ENCODE measurements at regions not wholly inside any gene's neighbourhood (a gene's known extent, or its start where the extent isn't known, plus 50 kb on each side); places are given as distances from the start of the nearest gene placed in this dataset.

GRCh38 chr22:27692243-27692642 lies 109.3 kb downstream of the MN1 start:
- H3K4me1 ChIP-seq (ENCODE audit: insufficient read depth, low read length, severe bottlenecking) = no peaks in the 10 kb centered on the region
- no peaks in the 10 kb centered on the region for H3K27me3 ChIP-seq (ENCODE audit: insufficient read depth, low read length)
- H4K20me1 ChIP-seq (ENCODE audit: insufficient read depth, low read length) = no peaks in the 10 kb centered on the region
- no peak for TF ChIP-seq CTCF (IDR thresholded peaks at IDR 0.05; ENCODE audit: low read length)
- TF ChIP-seq EZH2 (IDR thresholded peaks at IDR 0.05; ENCODE audit: borderline replicate concordance, low read length) = no peak
- H3K9me3 ChIP-seq (ENCODE audit: low read length) = no peaks in the 10 kb centered on the region
- H3K9ac ChIP-seq (ENCODE audit: low read length) = no peak overlapping the region
- H2AFZ ChIP-seq (ENCODE audit: low read length) = no peak overlapping the region
- no peaks in the 10 kb centered on the region for H3K79me2 ChIP-seq (ENCODE audit: insufficient read depth, low read length)
- no peak overlapping the region for H3K4me3 ChIP-seq (ENCODE audit: low read depth, low read length, poor library complexity, severe bottlenecking)
- H3K27ac ChIP-seq (ENCODE audit: low read depth, low read length, poor library complexity, severe bottlenecking) = no peak overlapping the region
- H3F3A ChIP-seq (ENCODE audit: insufficient read depth, low read length) = no peaks in the 10 kb centered on the region
- no peak overlapping the region for H3K4me2 ChIP-seq (ENCODE audit: low read length)
- no peaks in the 10 kb centered on the region for H3K36me3 ChIP-seq (ENCODE audit: insufficient read depth, low read length)
- H3K9me2 ChIP-seq (ENCODE audit: low read depth, low read length) = no peaks in the 10 kb centered on the region

GRCh38 chr22:27695925-27696324 lies 105.6 kb downstream of the MN1 start:
- H4K20me1 ChIP-seq (ENCODE audit: insufficient read depth, low read length) = no peaks in the 10 kb centered on the region
- H3K4me3 ChIP-seq (ENCODE audit: low read depth, low read length, poor library complexity, severe bottlenecking) = no peak overlapping the region
- H3K27me3 ChIP-seq (ENCODE audit: insufficient read depth, low read length) = no peaks in the 10 kb centered on the region
- H3K36me3 ChIP-seq (ENCODE audit: insufficient read depth, low read length) = no peaks in the 10 kb centered on the region
- 0 out of 2 replicates have a peak, but pooled peaks cover 3% of the 10 kb centered on the region for H3K9me3 ChIP-seq (ENCODE audit: low read length)
- H3K4me1 ChIP-seq (ENCODE audit: insufficient read depth, low read length, severe bottlenecking) = no peaks in the 10 kb centered on the region
- no peak overlapping the region for H3K27ac ChIP-seq (ENCODE audit: low read depth, low read length, poor library complexity, severe bottlenecking)
- no peaks in the 10 kb centered on the region for H3K79me2 ChIP-seq (ENCODE audit: insufficient read depth, low read length)
- no peaks in the 10 kb centered on the region for H3F3A ChIP-seq (ENCODE audit: insufficient read depth, low read length)
- no peak overlapping the region for H3K4me2 ChIP-seq (ENCODE audit: low read length)
- no peak overlapping the region for H2AFZ ChIP-seq (ENCODE audit: low read length)
- H3K9me2 ChIP-seq (ENCODE audit: low read depth, low read length) = no peaks in the 10 kb centered on the region
- TF ChIP-seq CTCF (IDR thresholded peaks at IDR 0.05; ENCODE audit: low read length) (no peak), EZH2 (IDR thresholded peaks at IDR 0.05; ENCODE audit: borderline replicate concordance, low read length) (no peak)
- no peak overlapping the region for H3K9ac ChIP-seq (ENCODE audit: low read length)

- H3K9ac ChIP-seq (ENCODE audit: low read length) = no peak overlapping the region
- no peak overlapping the region for H3K4me2 ChIP-seq (ENCODE audit: low read length)
- no peak overlapping the region for H3K27ac ChIP-seq (ENCODE audit: low read depth, low read length, poor library complexity, severe bottlenecking)
- H3K27me3 ChIP-seq (ENCODE audit: insufficient read depth, low read length) = no peaks in the 10 kb centered on the region
- H3K79me2 ChIP-seq (ENCODE audit: insufficient read depth, low read length) = no peaks in the 10 kb centered on the region
- H3K36me3 ChIP-seq (ENCODE audit: insufficient read depth, low read length) = no peaks in the 10 kb centered on the region
- H3F3A ChIP-seq (ENCODE audit: insufficient read depth, low read length) = no peaks in the 10 kb centered on the region
- no peaks in the 10 kb centered on the region for H3K9me2 ChIP-seq (ENCODE audit: low read depth, low read length)
- 0 out of 2 replicates have a peak, but pooled peaks cover 3% of the 10 kb centered on the region for H3K9me3 ChIP-seq (ENCODE audit: low read length)
- no peaks in the 10 kb centered on the region for H4K20me1 ChIP-seq (ENCODE audit: insufficient read depth, low read length)
- no peak for TF ChIP-seq EZH2 (IDR thresholded peaks at IDR 0.05; ENCODE audit: borderline replicate concordance, low read length)
- TF ChIP-seq CTCF (IDR thresholded peaks at IDR 0.05; ENCODE audit: low read length) = no peak
- no peak overlapping the region for H3K4me3 ChIP-seq (ENCODE audit: low read depth, low read length, poor library complexity, severe bottlenecking)
- no peak overlapping the region for H2AFZ ChIP-seq (ENCODE audit: low read length)
- H3K4me1 ChIP-seq (ENCODE audit: insufficient read depth, low read length, severe bottlenecking) = no peaks in the 10 kb centered on the region
These were observed 103.7 kb downstream of the MN1 start for GRCh38 chr22:27697888-27698287.

All from OCI-LY1 (cell line).